ENCODE measurements at regions not wholly inside any gene's neighbourhood (a gene's known extent, or its start where the extent isn't known, plus 50 kb on each side); places are given as distances from the start of the nearest gene placed in this dataset.

DNA sequence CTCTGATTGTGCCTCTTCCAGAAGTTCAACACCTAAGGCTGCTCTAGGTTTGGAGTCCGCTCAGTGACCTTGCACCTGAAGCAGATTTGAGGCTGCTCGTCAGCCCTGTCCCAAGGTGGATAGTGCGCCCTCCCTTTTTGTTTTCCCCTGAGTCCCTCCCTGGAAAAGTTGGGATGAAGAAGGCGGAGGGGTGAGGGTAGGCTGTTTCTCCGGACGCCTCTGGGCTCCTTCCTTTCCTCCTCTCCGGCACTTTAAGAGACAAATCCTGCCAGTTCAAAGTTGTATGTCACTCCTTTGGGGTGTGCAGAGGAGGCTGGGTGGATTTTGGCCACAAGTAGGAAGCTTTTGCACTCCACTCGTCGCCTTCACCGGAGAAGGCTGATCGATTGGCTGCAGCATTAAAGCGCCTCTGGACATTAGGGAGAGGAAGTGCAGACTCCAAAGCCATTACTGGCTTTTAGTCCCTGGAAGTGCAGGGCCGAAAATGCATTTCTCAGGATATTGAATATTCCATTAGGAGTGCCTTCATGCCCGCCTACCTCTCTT lies 81.9 kb upstream of the PRKG1 start:
- Mint-ChIP-seq H3K4me1 (peaks cover 36% of the 10 kb centered on the region), H3K27ac (peak overlapping the region; percentile 82 to 96 (median 89)), H3K9me3 (no peaks in the 10 kb centered on the region), H3K36me3 (ENCODE audit: low read depth) (no peaks in the 10 kb centered on the region), H3K27me3 (ENCODE audit: low read depth) (peaks cover 9% of the 10 kb centered on the region), H3K4me3 (peak overlapping the region; percentile 80 to 99 (median 85))
- TF ChIP-seq, protein P1, sequence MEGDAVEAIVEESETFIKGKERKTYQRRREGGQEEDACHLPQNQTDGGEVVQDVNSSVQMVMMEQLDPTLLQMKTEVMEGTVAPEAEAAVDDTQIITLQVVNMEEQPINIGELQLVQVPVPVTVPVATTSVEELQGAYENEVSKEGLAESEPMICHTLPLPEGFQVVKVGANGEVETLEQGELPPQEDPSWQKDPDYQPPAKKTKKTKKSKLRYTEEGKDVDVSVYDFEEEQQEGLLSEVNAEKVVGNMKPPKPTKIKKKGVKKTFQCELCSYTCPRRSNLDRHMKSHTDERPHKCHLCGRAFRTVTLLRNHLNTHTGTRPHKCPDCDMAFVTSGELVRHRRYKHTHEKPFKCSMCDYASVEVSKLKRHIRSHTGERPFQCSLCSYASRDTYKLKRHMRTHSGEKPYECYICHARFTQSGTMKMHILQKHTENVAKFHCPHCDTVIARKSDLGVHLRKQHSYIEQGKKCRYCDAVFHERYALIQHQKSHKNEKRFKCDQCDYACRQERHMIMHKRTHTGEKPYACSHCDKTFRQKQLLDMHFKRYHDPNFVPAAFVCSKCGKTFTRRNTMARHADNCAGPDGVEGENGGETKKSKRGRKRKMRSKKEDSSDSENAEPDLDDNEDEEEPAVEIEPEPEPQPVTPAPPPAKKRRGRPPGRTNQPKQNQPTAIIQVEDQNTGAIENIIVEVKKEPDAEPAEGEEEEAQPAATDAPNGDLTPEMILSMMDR (IDR thresholded peaks at IDR 0.05; ENCODE audit: unreplicated experiment in 3 of 3) = no peak

DNA sequence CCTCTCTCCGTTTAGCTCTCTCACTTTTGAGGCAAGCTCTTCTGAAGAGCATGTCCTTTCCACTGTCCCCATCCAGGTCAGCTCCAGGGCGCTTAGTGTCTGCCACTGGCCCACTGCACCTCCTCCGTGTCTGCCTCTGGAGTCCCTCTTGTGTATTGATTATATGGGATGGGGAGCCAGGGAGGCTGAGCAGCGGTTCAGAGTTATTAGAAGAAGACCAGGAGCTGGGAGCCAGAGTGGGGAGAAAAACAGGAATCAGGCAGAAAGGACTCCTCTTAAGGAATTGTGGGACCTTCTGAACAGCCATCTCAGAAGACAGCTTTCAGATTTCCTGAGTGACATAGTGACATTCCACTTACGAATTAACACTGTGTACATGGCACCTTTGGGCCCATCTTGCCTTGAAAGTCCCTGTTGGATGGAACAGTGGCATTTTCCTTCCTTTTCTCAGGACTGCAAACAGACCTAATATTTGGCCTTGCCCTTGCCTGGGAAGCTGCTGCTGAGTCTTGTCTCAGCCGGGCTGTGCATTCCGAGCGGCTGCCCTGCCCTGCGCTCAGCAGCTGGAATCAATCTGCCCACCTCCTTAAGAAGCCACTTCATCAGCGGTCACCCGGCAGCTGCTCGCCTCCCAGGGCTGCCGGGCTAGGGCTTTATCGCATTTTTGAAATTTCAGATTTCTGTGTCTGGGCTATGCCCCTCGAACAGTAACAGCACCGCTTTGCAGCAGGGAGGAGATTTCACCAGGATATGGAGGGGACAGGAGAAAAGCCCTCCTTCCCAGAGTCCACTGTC lies 81.1 kb upstream of the PRKG1 start:
- Mint-ChIP-seq H3K27me3 (ENCODE audit: low read depth) (peaks cover 9% of the 10 kb centered on the region), H3K9me3 (no peaks in the 10 kb centered on the region), H3K27ac (peak overlapping the region; percentile 82 to 96 (median 89)), H3K4me3 (peak overlapping the region; percentile 80 to 99 (median 85)), H3K4me1 (peaks cover 38% of the 10 kb centered on the region), H3K36me3 (ENCODE audit: low read depth) (no peaks in the 10 kb centered on the region)
- TF ChIP-seq, protein P1 (IDR thresholded peaks at IDR 0.05; ENCODE audit: unreplicated experiment in 3 of 3) = no peak

DNA sequence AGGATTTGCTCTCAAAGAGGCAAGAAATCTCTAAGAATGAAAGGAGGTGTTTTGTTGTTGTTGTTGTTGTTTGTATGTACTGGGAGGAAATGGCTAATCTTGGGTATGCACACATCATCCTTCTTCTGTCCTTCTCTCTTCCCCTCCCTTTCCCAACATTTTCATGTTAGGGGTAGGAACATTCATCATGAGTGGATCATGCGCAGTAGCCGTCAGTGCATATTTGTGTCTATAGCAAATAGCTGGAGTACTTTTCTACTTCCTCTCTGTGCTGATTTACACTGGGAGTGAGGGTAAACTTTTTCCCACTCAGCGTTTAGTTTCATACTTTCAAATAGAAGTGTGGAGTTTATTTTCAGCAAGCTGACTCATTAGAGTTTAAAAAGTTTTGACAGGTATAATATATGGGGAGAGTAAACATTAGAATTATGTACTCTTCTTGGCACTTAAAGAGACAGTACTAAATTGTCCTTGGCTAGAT lies 80.5 kb upstream of the PRKG1 start:
- TF ChIP-seq, protein P1 (IDR thresholded peaks at IDR 0.05; ENCODE audit: unreplicated experiment in 3 of 3) = no peak
- H3K27me3 Mint-ChIP-seq (ENCODE audit: low read depth) = peaks cover 9% of the 10 kb centered on the region
- H3K4me3 Mint-ChIP-seq = peak overlapping the region; percentile 80 to 99 (median 85)
- H3K4me1 Mint-ChIP-seq = peaks cover 38% of the 10 kb centered on the region
- no peaks in the 10 kb centered on the region for H3K36me3 Mint-ChIP-seq (ENCODE audit: low read depth)
- H3K27ac Mint-ChIP-seq = peak overlapping the region; percentile 82 to 96 (median 89)
- no peaks in the 10 kb centered on the region for H3K9me3 Mint-ChIP-seq

DNA sequence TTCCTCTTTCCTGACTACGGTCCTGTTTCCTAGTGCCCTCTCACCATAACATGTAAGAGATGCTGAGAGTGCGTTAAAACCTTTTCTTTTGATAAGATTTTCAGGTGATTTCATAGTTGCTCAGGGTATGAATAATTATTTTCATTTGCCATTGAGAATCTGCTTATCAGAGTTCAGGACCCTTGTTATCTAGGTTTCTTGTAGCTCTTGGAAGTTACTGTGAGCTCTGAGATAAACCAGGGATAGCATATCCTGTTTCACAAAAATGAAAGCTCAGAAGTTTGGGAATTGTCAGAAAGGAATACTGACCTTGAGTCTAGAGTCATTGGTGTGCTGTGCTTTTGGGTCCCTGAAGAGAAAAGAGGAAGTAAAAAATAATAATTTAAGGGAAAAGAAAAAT lies 76.8 kb upstream of the PRKG1 start:
- H3K36me3 Mint-ChIP-seq (ENCODE audit: low read depth) = no peaks in the 10 kb centered on the region
- H3K4me3 Mint-ChIP-seq = no peak overlapping the region
- TF ChIP-seq, protein P1 (IDR thresholded peaks at IDR 0.05; ENCODE audit: unreplicated experiment in 3 of 3) = no peak

DNA sequence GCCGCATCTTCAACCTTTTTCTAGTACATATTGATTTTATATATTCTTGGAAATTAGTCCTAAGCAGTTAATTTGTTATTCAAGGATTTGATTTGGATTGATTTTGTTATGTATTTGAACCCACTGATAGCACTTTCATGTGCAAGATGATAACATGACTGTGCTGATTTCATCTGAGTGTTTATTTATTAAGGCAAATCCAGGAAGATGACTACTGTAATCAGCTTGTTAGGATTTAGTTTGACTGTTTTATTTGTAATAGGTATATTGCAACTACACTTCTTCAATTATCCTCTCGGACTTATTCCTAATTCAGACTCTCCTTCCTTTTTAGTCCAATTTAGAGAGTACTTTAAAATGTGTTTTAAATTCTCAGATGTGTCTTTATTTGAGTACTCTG lies 75.1 kb upstream of the PRKG1 start:
- no peak overlapping the region for H3K27ac Mint-ChIP-seq
- H3K9me3 Mint-ChIP-seq = no peaks in the 10 kb centered on the region
- no peaks in the 10 kb centered on the region for H3K36me3 Mint-ChIP-seq (ENCODE audit: low read depth)
- no peaks in the 10 kb centered on the region for H3K27me3 Mint-ChIP-seq (ENCODE audit: low read depth)
- H3K4me1 Mint-ChIP-seq = peaks cover 44% of the 10 kb centered on the region
- TF ChIP-seq, protein P1 (IDR thresholded peaks at IDR 0.05; ENCODE audit: unreplicated experiment in 3 of 3) = no peak
- H3K4me3 Mint-ChIP-seq = no peak overlapping the region

More for the DNA sequence above, 76.8 kb upstream of the PRKG1 start:
- Mint-ChIP-seq H3K4me1 (peaks cover 48% of the 10 kb centered on the region), H3K27ac (peak overlapping the region in 2 of 3 experiments; percentile 19 to 45), H3K9me3 (no peaks in the 10 kb centered on the region), H3K27me3 (ENCODE audit: low read depth) (peaks cover 5% of the 10 kb centered on the region)
